A673 (cell line): ENCODE measurements at regions not wholly inside any gene's neighbourhood (a gene's known extent, or its start where the extent isn't known, plus 50 kb on each side); places are given as distances from the start of the nearest gene placed in this dataset.

Experiments used
- CTCF ChIP-seq: fragments of 300-800, 200-600 bp; sonication (generic); conservative IDR thresholded peaks from 2 replicates; pipeline ENCODE4 v1.5.1; 2017; ENCODE audit warnings: low read depth, mild to moderate bottlenecking, antibody characterized with exemption, low read length, moderate library complexity, mixed read lengths
- EZH2 ChIP-seq: fragments of 200-600 bp; sonication (generic); IDR thresholded peaks from 2 replicates; pipeline ENCODE4 v1.6.1; 2017; ENCODE audit warnings: borderline replicate concordance, low read depth, mild to moderate bottlenecking, mixed read lengths, antibody characterized with exemption, low read length; ENCODE audit not compliant: poor library complexity, severe bottlenecking

- TF ChIP-seq CTCF, result no peak
- no peak for TF ChIP-seq EZH2
Observed at GRCh38 chr2:14480906-14481305, 151.6 kb upstream of the LRATD1 start.
